Natural killer cell (primary cell): ENCODE measurements at regions not wholly inside any gene's neighbourhood (a gene's known extent, or its start where the extent isn't known, plus 50 kb on each side); places are given as distances from the start of the nearest gene placed in this dataset.

Experiments
- ATAC-seq, 3 donors: fragments of 150-1000 bp in 2 of 3; fragments of 200-7000 bp in 1 of 3; cut with Tn5 transposase; 1 replicate in 1 of 3; 2 replicates in 2 of 3; pipeline ENCODE4 v1.10.0; 2021; ENCODE audit warnings: mild to moderate bottlenecking in 2 of 3, moderate library complexity in 2 of 3
- DNase-seq, 2 donors: peaks; one replicate each; pipeline versions ENCODE4 v3.0.0 to v3.0.0-alpha.2; 2013 to 2021; ENCODE audit warnings: mixed read lengths in 1 of 2
- H3K27ac ChIP-seq: one replicate; pipeline ENCODE4 v1.5.1; 2013; ENCODE audit warnings: mild to moderate bottlenecking, low read length
- H3K27me3 ChIP-seq: one replicate; pipeline ENCODE4 v1.6.1; 2013; ENCODE audit warnings: low read length; ENCODE audit not compliant: control insufficient read depth, insufficient read depth
- H3K36me3 ChIP-seq: one replicate; pipeline ENCODE4 v1.6.1; 2013; ENCODE audit warnings: low read length; ENCODE audit not compliant: control insufficient read depth, insufficient read depth
- H3K4me1 ChIP-seq: one replicate; pipeline ENCODE4 v1.6.1; 2013; ENCODE audit warnings: low read length; ENCODE audit not compliant: control insufficient read depth, insufficient read depth
- H3K4me3 ChIP-seq: one replicate; pipeline ENCODE4 v1.5.1; 2013; ENCODE audit warnings: low read length
- H3K9me3 ChIP-seq: one replicate; pipeline ENCODE4 v1.6.1; 2013; ENCODE audit warnings: low read length; ENCODE audit not compliant: control insufficient read depth, insufficient read depth
- H3K27ac Mint-ChIP-seq, 2 donors: one replicate each; pipeline ENCODE4 v1.8.0; 2022; ENCODE audit warnings: mild to moderate bottlenecking in 2 of 2, mixed read lengths in 2 of 2, moderate library complexity in 1 of 2
- H3K27me3 Mint-ChIP-seq, 2 donors: one replicate each; pipeline ENCODE4 v1.8.0; 2022; ENCODE audit warnings: low read depth in 2 of 2, mixed read lengths in 2 of 2
- H3K36me3 Mint-ChIP-seq: one replicate; pipeline ENCODE4 v1.8.0; 2022; ENCODE audit warnings: mixed read lengths
- H3K4me1 Mint-ChIP-seq, 2 donors: one replicate each; pipeline ENCODE4 v1.8.0; 2022; ENCODE audit warnings: mixed read lengths in 2 of 2
- H3K4me3 Mint-ChIP-seq: one replicate; pipeline ENCODE4 v1.8.0; 2022; ENCODE audit warnings: mild to moderate bottlenecking, moderate library complexity, mixed read lengths
- H3K9me3 Mint-ChIP-seq, 2 donors: one replicate each; pipeline ENCODE4 v1.8.0; 2022; ENCODE audit warnings: mixed read lengths in 2 of 2
- whole genome bisulfite sequencing: methylation state at CpG from one replicate; pipeline ENCODE4 v1.1.7; 2013; ENCODE audit warnings: missing lambda C conversion rate; ENCODE audit not compliant: insufficient coverage; 5-methylcytosine and 5-hydroxymethylcytosine counted together
- intact Hi-C: fragments of 100-400 bp; cut with micrococcal nuclease; formaldehyde crosslinking; loops from one replicate; pipeline ENCODE4 v1.14.2; 2022
- TF ChIP-seq, protein P1 (sequence below): fragments of 200-600 bp; IDR thresholded peaks from one replicate; pipeline ENCODE4 v1.8.0; 2022; ENCODE audit warnings: antibody characterized with exemption

DNA sequence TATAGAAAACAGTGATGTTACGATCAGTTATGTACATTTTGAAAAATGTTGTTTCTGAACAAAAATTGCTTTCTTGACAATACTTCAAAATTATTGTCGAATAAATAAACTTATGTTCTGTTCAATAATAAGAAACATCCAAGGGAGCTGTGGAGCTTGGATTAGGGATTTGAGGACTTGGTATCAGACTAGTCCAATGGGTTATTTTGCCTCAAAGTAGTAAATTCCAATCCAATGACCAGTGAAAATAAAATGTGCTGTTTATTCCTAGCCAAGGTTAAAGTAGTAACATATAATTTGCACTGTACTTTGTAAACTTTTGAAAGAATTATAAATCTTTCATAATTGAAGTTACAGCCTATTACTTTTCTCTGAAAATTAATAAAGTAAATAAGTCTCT is 79.1 kb upstream of the IVNS1ABP start:
- Mint-ChIP-seq H3K4me1 (peaks cover 7% of the 10 kb centered on the region in 2 donors), H3K27ac (no peak overlapping the region), H3K27me3 (no peaks in the 10 kb centered on the region), H3K9me3 (peaks cover 0 to 2% of the 10 kb centered on the region in 2 donors), H3K4me3 (no peak overlapping the region), H3K36me3 (no peaks in the 10 kb centered on the region)
- no CpG with 5 or more reads among the region's 2 CpGs for WGBS
- no peak overlapping the region for H3K4me3 ChIP-seq
- no peaks in the 10 kb centered on the region for H3K36me3 ChIP-seq
- no peak for DNase-seq
- H3K4me1 ChIP-seq = no peaks in the 10 kb centered on the region
- no peaks in the 10 kb centered on the region for H3K27me3 ChIP-seq
- intact Hi-C loops = no loop called here
- H3K9me3 ChIP-seq = no peaks in the 10 kb centered on the region
- no peak for ATAC-seq
- H3K27ac ChIP-seq = no peak overlapping the region
- TF ChIP-seq, protein P1, sequence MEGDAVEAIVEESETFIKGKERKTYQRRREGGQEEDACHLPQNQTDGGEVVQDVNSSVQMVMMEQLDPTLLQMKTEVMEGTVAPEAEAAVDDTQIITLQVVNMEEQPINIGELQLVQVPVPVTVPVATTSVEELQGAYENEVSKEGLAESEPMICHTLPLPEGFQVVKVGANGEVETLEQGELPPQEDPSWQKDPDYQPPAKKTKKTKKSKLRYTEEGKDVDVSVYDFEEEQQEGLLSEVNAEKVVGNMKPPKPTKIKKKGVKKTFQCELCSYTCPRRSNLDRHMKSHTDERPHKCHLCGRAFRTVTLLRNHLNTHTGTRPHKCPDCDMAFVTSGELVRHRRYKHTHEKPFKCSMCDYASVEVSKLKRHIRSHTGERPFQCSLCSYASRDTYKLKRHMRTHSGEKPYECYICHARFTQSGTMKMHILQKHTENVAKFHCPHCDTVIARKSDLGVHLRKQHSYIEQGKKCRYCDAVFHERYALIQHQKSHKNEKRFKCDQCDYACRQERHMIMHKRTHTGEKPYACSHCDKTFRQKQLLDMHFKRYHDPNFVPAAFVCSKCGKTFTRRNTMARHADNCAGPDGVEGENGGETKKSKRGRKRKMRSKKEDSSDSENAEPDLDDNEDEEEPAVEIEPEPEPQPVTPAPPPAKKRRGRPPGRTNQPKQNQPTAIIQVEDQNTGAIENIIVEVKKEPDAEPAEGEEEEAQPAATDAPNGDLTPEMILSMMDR = no peak

DNA sequence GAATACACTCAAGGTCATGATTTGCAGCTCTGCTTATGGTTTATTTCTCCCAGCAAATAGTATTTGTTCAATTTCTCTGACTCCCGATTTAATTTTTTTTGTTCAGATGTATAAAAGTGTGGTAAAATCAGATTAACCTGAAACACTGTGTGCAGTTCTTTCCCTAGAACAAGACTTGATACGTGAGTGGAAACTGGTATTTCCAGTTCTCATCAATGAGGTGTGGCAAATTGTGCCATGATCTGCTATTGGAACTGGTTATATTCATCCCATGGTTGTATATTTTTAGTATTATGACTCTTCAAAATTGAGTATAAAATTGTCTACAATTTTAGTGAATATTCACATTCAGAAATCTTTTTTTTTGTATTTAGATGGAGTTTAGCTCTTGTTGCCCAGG is 76.8 kb upstream of the IVNS1ABP start:
- no peaks in the 10 kb centered on the region for H3K36me3 ChIP-seq
- intact Hi-C loops = no loop called here
- H3K27me3 ChIP-seq = no peaks in the 10 kb centered on the region
- no peaks in the 10 kb centered on the region for H3K27me3 Mint-ChIP-seq
- H3K27ac ChIP-seq = no peak overlapping the region
- H3K4me1 ChIP-seq = no peaks in the 10 kb centered on the region
- H3K4me1 Mint-ChIP-seq = peaks cover 7 to 9% of the 10 kb centered on the region in 2 donors
- TF ChIP-seq, protein P1 = no peak
- no peaks in the 10 kb centered on the region for H3K9me3 ChIP-seq
- peaks cover 0 to 2% of the 10 kb centered on the region in 2 donors for H3K9me3 Mint-ChIP-seq
- DNase-seq (no peak), ATAC-seq (no peak)
- no peak overlapping the region for H3K4me3 Mint-ChIP-seq
- H3K27ac Mint-ChIP-seq = no peak overlapping the region
- no peak overlapping the region for H3K4me3 ChIP-seq
- no peaks in the 10 kb centered on the region for H3K36me3 Mint-ChIP-seq
- WGBS = 92% methylated on average over 2 of the region's 2 CpGs

DNA sequence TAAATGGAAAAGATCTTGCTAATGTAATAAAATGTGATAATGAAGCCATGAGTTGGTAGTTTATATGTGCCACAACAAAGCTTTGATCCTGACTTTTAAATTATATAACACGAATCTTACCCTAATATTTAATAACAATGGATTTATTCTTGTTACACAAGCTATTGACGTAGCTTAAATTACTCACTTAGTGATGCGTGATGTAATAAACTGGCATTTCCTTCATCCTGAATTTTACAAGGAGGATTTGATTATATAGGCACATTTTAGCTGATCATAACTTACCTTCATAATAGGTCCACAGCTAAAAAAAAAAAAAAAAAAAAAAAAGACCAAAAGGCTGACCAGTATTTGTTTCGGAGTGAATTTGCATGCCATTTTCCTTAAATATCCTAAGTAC is 76.2 kb upstream of the IVNS1ABP start:
- H3K4me1 ChIP-seq = no peaks in the 10 kb centered on the region
- Mint-ChIP-seq H3K9me3 (peaks cover 0 to 2% of the 10 kb centered on the region in 2 donors), H3K36me3 (no peaks in the 10 kb centered on the region), H3K4me1 (peaks cover 7 to 13% of the 10 kb centered on the region in 2 donors), H3K4me3 (no peak overlapping the region), H3K27me3 (no peaks in the 10 kb centered on the region), H3K27ac (no peak overlapping the region)
- no peaks in the 10 kb centered on the region for H3K9me3 ChIP-seq
- no peak overlapping the region for H3K4me3 ChIP-seq
- no peak overlapping the region for H3K27ac ChIP-seq
- DNase-seq (no peak), ATAC-seq (no peak)
- TF ChIP-seq, protein P1 = no peak
- WGBS = 100% methylated on average over 1 of the region's 4 CpGs
- intact Hi-C loops = no loop called here
- H3K36me3 ChIP-seq = no peaks in the 10 kb centered on the region
- no peaks in the 10 kb centered on the region for H3K27me3 ChIP-seq

DNA sequence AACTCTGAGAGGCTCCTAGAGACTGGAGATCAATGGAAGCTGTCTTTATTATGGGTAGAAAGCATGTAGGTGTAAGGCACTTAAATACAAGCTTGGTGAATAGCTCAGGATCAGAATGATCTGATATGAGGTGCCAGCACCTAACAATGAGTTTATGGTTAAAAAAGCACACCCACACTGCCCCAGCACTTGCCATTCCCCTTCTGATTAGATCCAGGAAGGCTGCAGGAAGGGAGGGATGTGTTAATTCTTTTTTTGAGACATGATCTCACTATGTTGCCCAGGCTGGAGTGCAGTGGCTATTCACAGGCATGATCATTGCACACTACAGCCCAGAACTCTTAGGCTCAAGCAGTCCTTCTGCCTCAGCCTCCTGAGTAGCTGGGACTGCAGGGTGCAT is 71.8 kb upstream of the IVNS1ABP start:
- intact Hi-C loops = no loop called here
- H3K9me3 ChIP-seq = no peaks in the 10 kb centered on the region
- no peak overlapping the region for H3K4me3 ChIP-seq
- H3K27me3 ChIP-seq = no peaks in the 10 kb centered on the region
- H3K9me3 Mint-ChIP-seq = no peaks in the 10 kb centered on the region
- H3K36me3 ChIP-seq = no peaks in the 10 kb centered on the region
- H3K27ac Mint-ChIP-seq = no peak overlapping the region
- no peaks in the 10 kb centered on the region for H3K36me3 Mint-ChIP-seq
- no peaks in the 10 kb centered on the region for H3K27me3 Mint-ChIP-seq
- no peak overlapping the region for H3K27ac ChIP-seq
- TF ChIP-seq, protein P1 = no peak
- ATAC-seq (no peak), DNase-seq (no peak)
- H3K4me3 Mint-ChIP-seq = no peak overlapping the region
- H3K4me1 Mint-ChIP-seq = peaks cover 4 to 6% of the 10 kb centered on the region in 2 donors
- no peaks in the 10 kb centered on the region for H3K4me1 ChIP-seq
